GM18861 (cell line): ENCODE measurements at regions not wholly inside any gene's neighbourhood (a gene's known extent, or its start where the extent isn't known, plus 50 kb on each side); places are given as distances from the start of the nearest gene placed in this dataset.
"Not testable (repeated sequence)": the region's sequence is repeated elsewhere in the genome, so short reads cannot be mapped to it uniquely, and the experiment has no call there.

Experiments
- ATAC-seq: cut with Tn5 transposase; IDR thresholded peaks from one replicate; pipeline ENCODE4 v1.9.1; 2021; ENCODE audit not compliant: unreplicated experiment

GRCh38 chr16:29260683-29261426, 145.7 kb downstream of the NPIPB11 start:
- ATAC-seq: not testable (repeated sequence)

GRCh38 chr16:29259635-29260457, 146.7 kb downstream of the NPIPB11 start:
- ATAC-seq: not testable (repeated sequence)

GRCh38 chr16:29258946-29259634, 147.4 kb downstream of the NPIPB11 start:
- ATAC-seq: not testable (repeated sequence)

GRCh38 chr16:29257419-29258336, 148.8 kb downstream of the NPIPB11 start:
- ATAC-seq: not testable (repeated sequence)

- ATAC-seq: no peak
These were observed 150.0 kb downstream of the NPIPB11 start for GRCh38 chr16:29256501-29256981.

- ATAC-seq: not testable (repeated sequence)
These were observed 150.6 kb downstream of the NPIPB11 start for GRCh38 chr16:29255957-29256356.

- not testable (repeated sequence) for ATAC-seq
These were observed 151.1 kb downstream of the NPIPB11 start for GRCh38 chr16:29255496-29255796.

GRCh38 chr16:29254676-29255495, 151.6 kb downstream of the NPIPB11 start:
- no peak for ATAC-seq

GRCh38 chr16:29253716-29254590, 152.6 kb downstream of the NPIPB11 start:
- ATAC-seq: not testable (repeated sequence)

GRCh38 chr16:29253066-29253590, 153.4 kb downstream of the NPIPB11 start:
- not testable (repeated sequence) for ATAC-seq

- not testable (repeated sequence) for ATAC-seq
These were observed 154.2 kb downstream of the NPIPB11 start for GRCh38 chr16:29252311-29252710.

- ATAC-seq: not testable (repeated sequence)
These were observed 154.9 kb downstream of the NPIPB11 start for GRCh38 chr16:29251571-29252011.

- not testable (repeated sequence) for ATAC-seq
These were observed 155.5 kb downstream of the NPIPB11 start for GRCh38 chr16:29250923-29251434.

GRCh38 chr16:29250469-29250868, 156.0 kb downstream of the NPIPB11 start:
- ATAC-seq: not testable (repeated sequence)

- ATAC-seq: not testable (repeated sequence)
These were observed 157.6 kb downstream of the NPIPB11 start for GRCh38 chr16:29248940-29249318.

GRCh38 chr16:29248306-29248939, 158.1 kb downstream of the NPIPB11 start:
- not testable (repeated sequence) for ATAC-seq

GRCh38 chr16:29246091-29246490, 160.4 kb downstream of the NPIPB11 start:
- ATAC-seq: not testable (repeated sequence)
